Neural cell (in vitro differentiated cells): ENCODE measurements at regions not wholly inside any gene's neighbourhood (a gene's known extent, or its start where the extent isn't known, plus 50 kb on each side); places are given as distances from the start of the nearest gene placed in this dataset.

Source experiments
- H2AFZ ChIP-seq: fragments of 200-600, 300-800 bp; sonication (generic), shearing (Covaris generic); 2 replicates; pipeline ENCODE4 v1.6.0; 2014; ENCODE audit warnings: low read depth, mild to moderate bottlenecking, antibody characterized with exemption, low read length, moderate library complexity
- H3F3A ChIP-seq: fragments of 200-600 bp; shearing (Covaris generic); 2 replicates; pipeline ENCODE4 v1.6.1; 2016; ENCODE audit warnings: mild to moderate bottlenecking, moderate library complexity, mixed read lengths, antibody characterized with exemption, low read length; ENCODE audit not compliant: insufficient read depth, poor library complexity, severe bottlenecking
- H3K27ac ChIP-seq: fragments of 200-600, 300-800 bp; sonication (generic), shearing (Covaris generic); 2 replicates; pipeline ENCODE4 v1.5.1; 2014; ENCODE audit warnings: mild to moderate bottlenecking, low read length, moderate library complexity
- H3K27me3 ChIP-seq: fragments of 300-800, 200-600 bp; sonication (generic), shearing (Covaris generic); 2 replicates; pipeline ENCODE4 v1.6.0; 2014; ENCODE audit warnings: mild to moderate bottlenecking, low read depth, low read length, moderate library complexity; ENCODE audit not compliant: insufficient read depth
- H3K36me3 ChIP-seq: fragments of 300-800, 200-600 bp; sonication (generic), shearing (Covaris generic); 2 replicates; pipeline ENCODE4 v1.5.1; 2014; ENCODE audit warnings: mild to moderate bottlenecking, antibody characterized with exemption, low read length, moderate library complexity; ENCODE audit not compliant: insufficient read depth
- H3K4me2 ChIP-seq: fragments of 300-800, 200-600 bp; sonication (generic), shearing (Covaris generic); 2 replicates; pipeline ENCODE4 v1.6.0; 2014; ENCODE audit warnings: mild to moderate bottlenecking, low read length
- H3K4me3 ChIP-seq: fragments of 300-800, 200-600 bp; sonication (generic), shearing (Covaris generic); 2 replicates; pipeline ENCODE4 v1.5.1; 2014; ENCODE audit warnings: mild to moderate bottlenecking, low read length, moderate library complexity
- H3K79me2 ChIP-seq: fragments of 200-600 bp; shearing (Covaris generic); replicated peaks from 2 replicates; pipeline ENCODE4 v1.6.0; 2014; ENCODE audit warnings: mild to moderate bottlenecking, low read length, moderate library complexity; ENCODE audit not compliant: insufficient read depth
- H3K9ac ChIP-seq: fragments of 300-800, 200-600 bp; sonication (generic), shearing (Covaris generic); 2 replicates; pipeline ENCODE4 v1.6.1; 2016; ENCODE audit warnings: mild to moderate bottlenecking, low read length, mixed read lengths
- H3K9me2 ChIP-seq: fragments of 200-600 bp; shearing (Covaris generic); 2 replicates; pipeline ENCODE4 v1.6.1; 2016; ENCODE audit warnings: mild to moderate bottlenecking, low read length, mixed read lengths; ENCODE audit not compliant: insufficient read depth
- H3K9me3 ChIP-seq: fragments of 200-600, 300-800 bp; sonication (generic), shearing (Covaris generic); 2 replicates; pipeline ENCODE4 v1.6.1; 2016; ENCODE audit warnings: mild to moderate bottlenecking, mixed run types, low read length, moderate library complexity, mixed read lengths
- H4K20me1 ChIP-seq: fragments of 200-600 bp; shearing (Covaris generic); 2 replicates; pipeline ENCODE4 v1.6.1; 2016; ENCODE audit warnings: mild to moderate bottlenecking, mixed run types; ENCODE audit not compliant: insufficient read depth
- CTCF ChIP-seq: fragments of 450-650 bp; IDR thresholded peaks from 2 replicates; pipeline ENCODE4 v1.5.1; 2014; ENCODE audit warnings: antibody characterized with exemption, mild to moderate bottlenecking, moderate library complexity; ENCODE audit not compliant: poor library complexity, severe bottlenecking
- EP300 ChIP-seq: fragments of 450-650 bp; conservative IDR thresholded peaks from 2 replicates; pipeline ENCODE4 v1.6.1; 2014; ENCODE audit warnings: antibody characterized with exemption, mild to moderate bottlenecking, moderate library complexity; ENCODE audit not compliant: poor library complexity, severe bottlenecking
- EZH2 ChIP-seq: fragments of 200-600, 300-800 bp; shearing (Covaris generic), sonication (generic); IDR thresholded peaks from 2 replicates; pipeline ENCODE4 v1.6.1; 2014; ENCODE audit warnings: antibody characterized with exemption, low read length, borderline replicate concordance, mild to moderate bottlenecking; ENCODE audit not compliant: insufficient read depth, poor library complexity, severe bottlenecking
- MXI1 ChIP-seq: fragments of 450-650 bp; conservative IDR thresholded peaks from 2 replicates; pipeline ENCODE4 v1.6.1; 2014; ENCODE audit warnings: antibody characterized with exemption, mild to moderate bottlenecking; ENCODE audit not compliant: poor library complexity, severe bottlenecking
- POLR2AphosphoS5 ChIP-seq: IDR thresholded peaks from 2 replicates; pipeline ENCODE4 v1.6.1; 2012
- RAD21 ChIP-seq: fragments of 450-650 bp; conservative IDR thresholded peaks from 2 replicates; pipeline ENCODE4 v1.6.1; 2014; ENCODE audit warnings: antibody characterized with exemption, mild to moderate bottlenecking, moderate library complexity
- REST ChIP-seq: IDR thresholded peaks from 2 replicates; pipeline ENCODE4 v1.6.1; 2012; ENCODE audit warnings: borderline replicate concordance
- SMC3 ChIP-seq: fragments of 450-650 bp; conservative IDR thresholded peaks from 2 replicates; pipeline ENCODE4 v1.6.1; 2014; ENCODE audit warnings: antibody characterized with exemption, mild to moderate bottlenecking, moderate library complexity; ENCODE audit not compliant: poor library complexity
- TAF1 ChIP-seq: IDR thresholded peaks from 2 replicates; pipeline ENCODE4 v1.6.1; 2012; ENCODE audit warnings: low read depth

- Histone ChIP-seq H3K4me2 (no peak overlapping the region), H3F3A (no peaks in the 10 kb centered on the region), H3K9me3 (no peaks in the 10 kb centered on the region), H3K36me3 (no peaks in the 10 kb centered on the region), H4K20me1 (no peaks in the 10 kb centered on the region), H3K27me3 (no peaks in the 10 kb centered on the region), H3K9me2 (no peaks in the 10 kb centered on the region), H3K4me3 (no peak overlapping the region), H3K27ac (no peak overlapping the region), H2AFZ (no peak overlapping the region), H3K9ac (no peak overlapping the region), H3K79me2 (no peaks in the 10 kb centered on the region)
- TF ChIP-seq EZH2 = no peak
Measured at GRCh38 chr20:40785346-40785745, 96.3 kb upstream of the MAFB start.

- H3K9me3 ChIP-seq = no peaks in the 10 kb centered on the region
- no peak for TF ChIP-seq EP300
- TF ChIP-seq MXI1 = no peak
- TF ChIP-seq REST = no peak
- TF ChIP-seq POLR2AphosphoS5 = no peak
- no peaks in the 10 kb centered on the region for H3K9me2 ChIP-seq
- no peaks in the 10 kb centered on the region for H3K27me3 ChIP-seq
- no peak overlapping the region for H3K27ac ChIP-seq
- no peaks in the 10 kb centered on the region for H3K36me3 ChIP-seq
- no peak overlapping the region for H2AFZ ChIP-seq
- no peak overlapping the region for H3K9ac ChIP-seq
- H3F3A ChIP-seq = no peaks in the 10 kb centered on the region
- H4K20me1 ChIP-seq = no peaks in the 10 kb centered on the region
- no peak overlapping the region for H3K4me2 ChIP-seq
- H3K4me3 ChIP-seq = no peak overlapping the region
- H3K79me2 ChIP-seq = no peaks in the 10 kb centered on the region
Measured at GRCh38 chr20:40786336-40786735, 97.3 kb upstream of the MAFB start.

GRCh38 chr20:40787941-40788340 lies 98.9 kb upstream of the MAFB start:
- Histone ChIP-seq H3K9me3 (no peaks in the 10 kb centered on the region), H4K20me1 (no peaks in the 10 kb centered on the region), H3K9me2 (no peaks in the 10 kb centered on the region), H2AFZ (no peak overlapping the region), H3K79me2 (no peaks in the 10 kb centered on the region), H3K27me3 (no peaks in the 10 kb centered on the region), H3K36me3 (no peaks in the 10 kb centered on the region), H3K9ac (no peak overlapping the region), H3F3A (no peaks in the 10 kb centered on the region), H3K4me3 (no peak overlapping the region), H3K4me2 (no peak overlapping the region), H3K27ac (no peak overlapping the region)
- no peak for TF ChIP-seq SMC3
- TF ChIP-seq RAD21 = no peak
- no peak for TF ChIP-seq EZH2
- no peak for TF ChIP-seq POLR2AphosphoS5
- TF ChIP-seq CTCF = no peak
- no peak for TF ChIP-seq MXI1
- no peak for TF ChIP-seq REST
- TF ChIP-seq TAF1 = no peak
- TF ChIP-seq EP300 = no peak
